ENCODE measurements at regions not wholly inside any gene's neighbourhood (a gene's known extent, or its start where the extent isn't known, plus 50 kb on each side); places are given as distances from the start of the nearest gene placed in this dataset.

- no peak for TF ChIP-seq CTCF (IDR thresholded peaks at IDR 0.05)
- TF ChIP-seq ZFX (IDR thresholded peaks at IDR 0.05; ENCODE audit: borderline replicate concordance): no peak
Measured at GRCh38 chr3:189529468-189529867, 101.7 kb upstream of the TP63 start.
